DMS79 treated with DMSO at 0.1 percent for 48 hours (cell line): ENCODE measurements at regions not wholly inside any gene's neighbourhood (a gene's known extent, or its start where the extent isn't known, plus 50 kb on each side); places are given as distances from the start of the nearest gene placed in this dataset.
"Not testable (repeated sequence)": the region's sequence is repeated elsewhere in the genome, so short reads cannot be mapped to it uniquely, and the experiment has no call there.

Experiments used
- DNase-seq: peaks from one replicate; lab custom pipeline; 2025; lab: John Stamatoyannopoulos, UW

- no peak for DNase-seq
Measured at GRCh38 chr5:68983959-68984358, 109.9 kb upstream of the SLC30A5 start.

- no peak for DNase-seq
Measured at GRCh38 chr5:68991279-68992084, 102.3 kb upstream of the SLC30A5 start.

GRCh38 chr5:68994645-68995044 is 99.2 kb upstream of the SLC30A5 start:
- no peak for DNase-seq

- no peak for DNase-seq
Measured at GRCh38 chr5:68995845-68996545, 97.8 kb upstream of the SLC30A5 start.

- no peak for DNase-seq
Measured at GRCh38 chr5:68999181-68999580, 94.6 kb upstream of the SLC30A5 start.

GRCh38 chr5:69000216-69000919 is 93.4 kb upstream of the SLC30A5 start:
- DNase-seq: peak; percentile 1

GRCh38 chr5:69000949-69001348 is 92.9 kb upstream of the SLC30A5 start:
- DNase-seq: no peak

GRCh38 chr5:69001627-69002026 is 92.2 kb upstream of the SLC30A5 start:
- no peak for DNase-seq

GRCh38 chr5:69004127-69004526 is 89.7 kb upstream of the SLC30A5 start:
- DNase-seq: no peak

GRCh38 chr5:69004676-69005075 is 89.1 kb upstream of the SLC30A5 start:
- DNase-seq: no peak

GRCh38 chr5:69006030-69006429 is 87.8 kb upstream of the SLC30A5 start:
- no peak for DNase-seq

- no peak for DNase-seq
Measured at GRCh38 chr5:69007163-69007562, 86.7 kb upstream of the SLC30A5 start.

- peak; percentile 6 for DNase-seq
Measured at GRCh38 chr5:69007726-69008368, 86.0 kb upstream of the SLC30A5 start.

GRCh38 chr5:69010476-69010875 is 83.3 kb upstream of the SLC30A5 start:
- no peak for DNase-seq

GRCh38 chr5:69011910-69012309 is 81.9 kb upstream of the SLC30A5 start:
- no peak for DNase-seq

- peak; percentile 18 for DNase-seq
Measured at GRCh38 chr5:69013481-69013880, 80.3 kb upstream of the SLC30A5 start.

- not testable (repeated sequence) for DNase-seq
Measured at GRCh38 chr5:69014007-69014406, 79.8 kb upstream of the SLC30A5 start.

- no peak for DNase-seq
Measured at GRCh38 chr5:69019668-69020375, 74.0 kb upstream of the SLC30A5 start.

GRCh38 chr5:69024241-69024651 is 69.6 kb upstream of the SLC30A5 start:
- no peak for DNase-seq

- DNase-seq: no peak
Measured at GRCh38 chr5:69029292-69029691, 64.5 kb upstream of the SLC30A5 start.

- no peak for DNase-seq
Measured at GRCh38 chr5:69030358-69031062, 63.3 kb upstream of the SLC30A5 start.
